PC-3 (cell line): ENCODE measurements at regions not wholly inside any gene's neighbourhood (a gene's known extent, or its start where the extent isn't known, plus 50 kb on each side); places are given as distances from the start of the nearest gene placed in this dataset.

ENCODE experiments used
- CTCF ChIP-seq: fragments of 300-600 bp; sonication (generic); conservative IDR thresholded peaks from 2 replicates; pipeline ENCODE4 v1.5.1; 2017; ENCODE audit warnings: antibody characterized with exemption, low read depth, mild to moderate bottlenecking, low read length
- EZH2phosphoT487 ChIP-seq: fragments of 300-600 bp; sonication (generic); IDR thresholded peaks from 2 replicates; pipeline ENCODE4 v1.6.1; 2018; ENCODE audit warnings: mild to moderate bottlenecking, antibody characterized with exemption, low read length, borderline replicate concordance

- TF ChIP-seq CTCF (no peak), EZH2phosphoT487 (no peak)
Measured at GRCh38 chr3:188948997-188949389, 222.8 kb upstream of the TPRG1 start.
